Pons (tissue), 1 donor: ENCODE measurements at regions not wholly inside any gene's neighbourhood (a gene's known extent, or its start where the extent isn't known, plus 50 kb on each side); places are given as distances from the start of the nearest gene placed in this dataset.
"Not testable (repeated sequence)": the region's sequence is repeated elsewhere in the genome, so short reads cannot be mapped to it uniquely, and the experiment has no call there.

Experiments used
- DNase-seq: peaks from one replicate; pipeline ENCODE4 v3.0.0-alpha.2; 2016; ENCODE audit warnings: low spot score

GRCh38 chr5:57069115-57069835 is 104.6 kb upstream of the GPBP1 start:
- DNase-seq = no peak

DNA sequence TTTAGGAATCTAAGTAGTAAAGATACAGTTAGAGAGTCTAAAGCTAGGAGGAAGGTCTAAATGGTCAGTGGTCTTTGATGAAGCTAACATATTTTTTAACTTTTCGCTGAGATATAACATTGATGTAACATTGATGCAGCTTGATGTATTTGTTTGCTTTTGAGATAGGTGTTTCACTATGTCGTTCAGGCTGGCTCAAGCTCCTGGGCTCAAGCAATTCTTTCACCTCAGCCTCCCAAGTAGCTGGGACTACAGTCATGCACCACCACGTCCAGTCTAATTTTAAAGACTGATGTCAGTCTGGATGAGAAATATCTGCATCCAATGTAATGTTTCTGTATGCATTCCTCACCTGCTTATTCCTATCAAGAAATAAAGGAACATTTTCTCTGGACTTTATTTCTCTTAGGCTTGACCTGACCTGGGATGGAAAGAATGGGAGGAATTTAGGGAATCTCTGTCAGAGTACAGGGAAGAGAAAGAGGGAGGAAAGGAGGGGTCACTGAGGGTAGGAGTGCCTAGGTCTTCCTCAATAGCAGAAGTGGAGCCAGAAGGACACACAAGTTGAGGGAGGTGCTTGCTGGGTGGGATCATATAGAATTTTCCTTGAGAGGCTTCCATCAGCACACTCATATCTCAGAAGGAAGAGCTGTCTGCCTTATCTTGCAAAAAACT is 101.5 kb upstream of the GPBP1 start:
- no peak for DNase-seq

- DNase-seq = no peak
Observed at GRCh38 chr5:57082441-57083067, 91.3 kb upstream of the GPBP1 start.

GRCh38 chr5:57085306-57086081 is 88.4 kb upstream of the GPBP1 start:
- no peak for DNase-seq

- DNase-seq = not testable (repeated sequence)
Observed at GRCh38 chr5:57087947-57088346, 85.9 kb upstream of the GPBP1 start.

DNA sequence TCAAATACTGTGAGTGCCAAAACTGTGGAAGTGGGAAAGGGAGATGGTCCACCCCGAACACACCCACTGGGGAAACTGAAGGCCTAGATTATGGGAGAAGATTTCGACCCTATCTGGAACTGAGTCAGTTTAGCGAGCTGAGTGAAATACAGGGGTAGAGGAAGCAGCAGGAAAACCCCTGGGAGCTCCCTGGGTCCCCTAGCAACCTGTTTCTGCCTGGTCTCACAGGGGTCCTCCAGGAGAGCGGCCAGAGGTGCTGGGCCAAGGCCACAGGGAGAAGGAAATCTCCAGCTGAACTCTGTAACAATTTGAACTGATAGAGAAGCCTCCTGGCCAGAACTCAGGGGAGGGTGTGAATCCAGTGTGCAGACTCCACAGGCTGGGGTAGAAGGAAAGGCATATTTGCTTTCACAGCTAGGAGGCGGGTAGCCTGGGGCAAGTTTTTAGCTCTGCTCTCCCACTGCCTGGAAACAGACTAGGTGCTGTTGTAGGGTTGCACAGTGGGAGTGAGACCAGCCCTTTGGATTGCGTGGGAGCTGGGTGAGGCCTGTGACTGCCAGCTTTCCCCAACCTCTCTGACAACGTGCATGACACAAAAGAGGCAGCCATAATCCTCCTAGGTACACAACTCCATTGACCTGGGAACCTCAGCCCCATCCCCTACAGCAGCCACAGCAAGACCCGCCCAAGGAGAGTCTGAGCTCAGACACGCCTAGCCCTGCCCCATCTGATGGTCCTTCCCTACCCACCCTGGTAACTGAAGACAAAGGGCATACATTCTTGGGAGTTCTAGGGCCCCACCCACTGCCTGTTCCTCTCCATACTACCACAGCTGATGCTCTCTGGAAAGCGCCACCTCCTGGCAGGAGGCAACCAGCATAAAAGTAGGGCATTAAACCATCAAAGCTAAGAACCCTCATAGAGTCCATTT is 78.8 kb upstream of the GPBP1 start:
- DNase-seq = no peak

DNA sequence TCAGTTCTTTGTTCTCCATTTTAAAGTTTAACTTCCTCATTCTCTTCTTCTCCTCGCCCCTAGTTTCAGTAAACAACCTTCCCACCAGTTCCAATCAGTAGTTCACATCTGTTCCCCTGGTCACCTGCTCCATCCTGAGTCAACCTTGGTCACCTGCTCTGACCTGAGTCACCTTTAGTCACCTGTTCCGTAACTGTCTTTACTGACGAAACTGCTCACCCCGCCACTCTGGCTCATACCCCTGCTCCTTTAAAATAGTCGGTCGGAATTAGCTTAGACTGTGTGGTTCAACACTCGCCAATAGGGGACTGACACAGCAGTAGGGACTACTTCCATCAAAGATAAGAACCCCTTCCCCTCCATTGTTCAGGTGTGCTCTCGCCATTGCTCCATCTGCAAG is 76.3 kb upstream of the GPBP1 start:
- no peak for DNase-seq

- no peak for DNase-seq
Observed at GRCh38 chr5:57102189-57102904, 71.5 kb upstream of the GPBP1 start.

- no peak for DNase-seq
Observed at GRCh38 chr5:57102905-57103255, 71.0 kb upstream of the GPBP1 start.

GRCh38 chr5:57103317-57103907 is 70.4 kb upstream of the GPBP1 start:
- DNase-seq = no peak

- DNase-seq = no peak
Observed at GRCh38 chr5:57106661-57107060, 67.2 kb upstream of the GPBP1 start.

- DNase-seq = no peak
Observed at GRCh38 chr5:57111993-57112392, 61.9 kb upstream of the GPBP1 start.

DNA sequence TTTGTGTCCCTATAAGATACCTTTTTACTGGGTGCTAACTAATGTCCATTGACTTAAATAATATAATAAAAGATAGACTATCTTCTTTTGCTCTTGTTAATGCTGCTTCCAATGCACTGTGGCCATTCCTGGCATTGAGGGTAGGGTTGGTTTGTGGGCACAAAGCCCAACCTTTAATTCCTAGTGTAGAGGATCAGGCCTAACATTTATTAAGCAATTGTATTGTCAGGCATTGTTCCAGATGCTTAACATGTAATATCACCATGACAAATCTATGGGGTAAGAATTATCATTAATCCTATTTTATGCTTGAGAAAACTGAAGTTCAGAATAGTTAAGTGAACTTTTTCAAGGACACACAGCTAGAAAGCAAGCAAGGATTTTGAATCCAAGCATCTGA is 60.4 kb upstream of the GPBP1 start:
- no peak for DNase-seq

DNA sequence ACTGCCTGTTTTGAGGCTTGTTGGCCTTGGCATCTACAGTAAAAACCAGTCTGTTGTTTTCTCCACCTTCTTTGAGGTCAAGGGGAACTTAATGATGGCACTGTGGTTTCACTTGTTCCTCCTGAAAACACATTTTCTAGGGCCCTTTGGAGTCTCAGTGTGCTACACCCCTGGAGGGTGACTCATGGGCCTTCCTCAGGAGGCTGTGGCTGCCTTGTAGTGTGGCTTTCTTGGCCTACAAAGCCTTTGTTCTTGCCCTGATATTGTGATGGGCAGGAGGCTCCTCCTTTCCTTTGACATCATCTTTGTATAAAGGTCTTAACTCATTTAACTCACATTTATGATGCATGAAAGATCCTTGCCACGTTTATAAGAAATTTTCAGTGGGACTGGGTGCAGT is 56.3 kb upstream of the GPBP1 start:
- no peak for DNase-seq

DNA sequence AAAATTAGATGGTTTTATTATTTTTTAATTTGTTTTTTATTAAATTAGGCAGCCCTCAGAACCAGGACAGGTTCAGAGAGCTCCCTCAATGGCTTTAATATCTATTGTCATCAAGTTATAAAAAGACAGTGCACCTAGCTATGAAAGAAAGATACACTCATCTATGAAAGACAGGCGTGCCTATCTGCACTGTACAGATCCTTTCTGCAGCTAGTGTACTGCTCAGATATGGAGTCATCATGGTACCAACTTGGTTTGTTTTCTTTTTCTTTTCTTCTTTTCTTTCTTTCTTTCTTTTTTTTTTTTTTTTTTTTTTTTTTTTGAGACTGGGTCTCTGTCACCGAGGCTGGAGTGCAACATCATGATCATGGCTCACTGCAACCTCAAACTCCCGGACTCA is 54.8 kb upstream of the GPBP1 start:
- no peak for DNase-seq

GRCh38 chr5:57124014-57124413 is 49.8 kb upstream of the GPBP1 start:
- DNase-seq = no peak
